HL-60 (cell line): ENCODE measurements at regions not wholly inside any gene's neighbourhood (a gene's known extent, or its start where the extent isn't known, plus 50 kb on each side); places are given as distances from the start of the nearest gene placed in this dataset.

Experiments
- DNase-seq, 2 experiments: peaks; one replicate each; pipeline ENCODE4 v3.0.0-alpha.2; 2010 to 2020; ENCODE audit warnings: low read depth in 1 of 2, low spot score in 1 of 2
- H3K27ac ChIP-seq: fragments of 250-450 bp; sonication (Bioruptor Pico); replicated peaks from 2 replicates; pipeline ENCODE4 v1.5.1; 2020; ENCODE audit warnings: mild to moderate bottlenecking, moderate library complexity
- H3K27me3 ChIP-seq: fragments of 250-450 bp; sonication (Bioruptor Pico); 2 replicates; pipeline ENCODE4 v1.5.1; 2021; ENCODE audit warnings: mild to moderate bottlenecking, moderate library complexity; ENCODE audit not compliant: insufficient read depth, poor library complexity, severe bottlenecking
- H3K4me3 ChIP-seq: replicated peaks from 2 replicates; pipeline ENCODE4 v1.5.1; 2011; ENCODE audit warnings: mild to moderate bottlenecking, control low read depth, low read length; ENCODE audit not compliant: insufficient read depth
- GABPA ChIP-seq: IDR thresholded peaks from 2 replicates; pipeline ENCODE4 v1.6.1; 2012; ENCODE audit warnings: low read depth
- POLR2AphosphoS5 ChIP-seq: IDR thresholded peaks from 2 replicates; pipeline ENCODE4 v1.6.1; 2012; ENCODE audit warnings: low read depth
- SPI1 ChIP-seq: IDR thresholded peaks from 2 replicates; pipeline ENCODE4 v1.6.1; 2012; ENCODE audit warnings: low read depth, mild to moderate bottlenecking, borderline replicate concordance
- TF ChIP-seq, protein P1 (sequence below): IDR thresholded peaks from 2 replicates; pipeline ENCODE4 v1.6.1; 2012; ENCODE audit warnings: low read depth; ENCODE audit not compliant: insufficient replicate concordance
- TF ChIP-seq, protein P2 (sequence below): IDR thresholded peaks from one replicate; pipeline ENCODE4 v1.5.1; 2011; ENCODE audit warnings: low read length, control low read depth, inconsistent platforms; ENCODE audit not compliant: insufficient read depth

- TF ChIP-seq GABPA (no peak), POLR2AphosphoS5 (no peak), SPI1 (no peak)
- TF ChIP-seq, protein P1, sequence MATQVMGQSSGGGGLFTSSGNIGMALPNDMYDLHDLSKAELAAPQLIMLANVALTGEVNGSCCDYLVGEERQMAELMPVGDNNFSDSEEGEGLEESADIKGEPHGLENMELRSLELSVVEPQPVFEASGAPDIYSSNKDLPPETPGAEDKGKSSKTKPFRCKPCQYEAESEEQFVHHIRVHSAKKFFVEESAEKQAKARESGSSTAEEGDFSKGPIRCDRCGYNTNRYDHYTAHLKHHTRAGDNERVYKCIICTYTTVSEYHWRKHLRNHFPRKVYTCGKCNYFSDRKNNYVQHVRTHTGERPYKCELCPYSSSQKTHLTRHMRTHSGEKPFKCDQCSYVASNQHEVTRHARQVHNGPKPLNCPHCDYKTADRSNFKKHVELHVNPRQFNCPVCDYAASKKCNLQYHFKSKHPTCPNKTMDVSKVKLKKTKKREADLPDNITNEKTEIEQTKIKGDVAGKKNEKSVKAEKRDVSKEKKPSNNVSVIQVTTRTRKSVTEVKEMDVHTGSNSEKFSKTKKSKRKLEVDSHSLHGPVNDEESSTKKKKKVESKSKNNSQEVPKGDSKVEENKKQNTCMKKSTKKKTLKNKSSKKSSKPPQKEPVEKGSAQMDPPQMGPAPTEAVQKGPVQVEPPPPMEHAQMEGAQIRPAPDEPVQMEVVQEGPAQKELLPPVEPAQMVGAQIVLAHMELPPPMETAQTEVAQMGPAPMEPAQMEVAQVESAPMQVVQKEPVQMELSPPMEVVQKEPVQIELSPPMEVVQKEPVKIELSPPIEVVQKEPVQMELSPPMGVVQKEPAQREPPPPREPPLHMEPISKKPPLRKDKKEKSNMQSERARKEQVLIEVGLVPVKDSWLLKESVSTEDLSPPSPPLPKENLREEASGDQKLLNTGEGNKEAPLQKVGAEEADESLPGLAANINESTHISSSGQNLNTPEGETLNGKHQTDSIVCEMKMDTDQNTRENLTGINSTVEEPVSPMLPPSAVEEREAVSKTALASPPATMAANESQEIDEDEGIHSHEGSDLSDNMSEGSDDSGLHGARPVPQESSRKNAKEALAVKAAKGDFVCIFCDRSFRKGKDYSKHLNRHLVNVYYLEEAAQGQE = no peak
- TF ChIP-seq, protein P2, sequence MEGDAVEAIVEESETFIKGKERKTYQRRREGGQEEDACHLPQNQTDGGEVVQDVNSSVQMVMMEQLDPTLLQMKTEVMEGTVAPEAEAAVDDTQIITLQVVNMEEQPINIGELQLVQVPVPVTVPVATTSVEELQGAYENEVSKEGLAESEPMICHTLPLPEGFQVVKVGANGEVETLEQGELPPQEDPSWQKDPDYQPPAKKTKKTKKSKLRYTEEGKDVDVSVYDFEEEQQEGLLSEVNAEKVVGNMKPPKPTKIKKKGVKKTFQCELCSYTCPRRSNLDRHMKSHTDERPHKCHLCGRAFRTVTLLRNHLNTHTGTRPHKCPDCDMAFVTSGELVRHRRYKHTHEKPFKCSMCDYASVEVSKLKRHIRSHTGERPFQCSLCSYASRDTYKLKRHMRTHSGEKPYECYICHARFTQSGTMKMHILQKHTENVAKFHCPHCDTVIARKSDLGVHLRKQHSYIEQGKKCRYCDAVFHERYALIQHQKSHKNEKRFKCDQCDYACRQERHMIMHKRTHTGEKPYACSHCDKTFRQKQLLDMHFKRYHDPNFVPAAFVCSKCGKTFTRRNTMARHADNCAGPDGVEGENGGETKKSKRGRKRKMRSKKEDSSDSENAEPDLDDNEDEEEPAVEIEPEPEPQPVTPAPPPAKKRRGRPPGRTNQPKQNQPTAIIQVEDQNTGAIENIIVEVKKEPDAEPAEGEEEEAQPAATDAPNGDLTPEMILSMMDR = no peak
- Histone ChIP-seq H3K27ac (no peak overlapping the region), H3K4me3 (no peak overlapping the region), H3K27me3 (no peaks in the 10 kb centered on the region)
- DNase-seq = no peak
Observed at GRCh38 chr17:69729944-69730343, 315.4 kb downstream of the MAP2K6 start.

GRCh38 chr17:69732272-69732918 lies 317.9 kb downstream of the MAP2K6 start:
- TF ChIP-seq GABPA (no peak), POLR2AphosphoS5 (no peak), SPI1 (no peak)
- TF ChIP-seq, protein P2 = no peak
- TF ChIP-seq, protein P1 = no peak
- Histone ChIP-seq H3K27ac (no peak overlapping the region), H3K27me3 (no peaks in the 10 kb centered on the region), H3K4me3 (no peak overlapping the region)
- DNase-seq = no peak

- H3K4me3 ChIP-seq = no peak overlapping the region
Observed at GRCh38 chr17:69733171-69734012, 318.9 kb downstream of the MAP2K6 start.

More at GRCh38 chr17:69733171-69734012, 318.9 kb downstream of the MAP2K6 start:
- Histone ChIP-seq H3K27me3 (no peaks in the 10 kb centered on the region), H3K27ac (no peak overlapping the region)
- no peak for DNase-seq
- TF ChIP-seq, protein P1 = no peak
- no peak for TF ChIP-seq SPI1
- TF ChIP-seq, protein P2 = no peak
- no peak for TF ChIP-seq GABPA
- no peak for TF ChIP-seq POLR2AphosphoS5
